WI38 (cell line): ENCODE measurements at regions not wholly inside any gene's neighbourhood (a gene's known extent, or its start where the extent isn't known, plus 50 kb on each side); places are given as distances from the start of the nearest gene placed in this dataset.

Source experiments
- H3K4me3 ChIP-seq: 2 replicates; pipeline ENCODE4 v1.5.1; 2011; ENCODE audit warnings: low read depth, mild to moderate bottlenecking, control low read depth, low read length
- TF ChIP-seq, protein P1 (sequence below): IDR thresholded peaks from 2 replicates; pipeline ENCODE4 v1.5.1; 2012; ENCODE audit warnings: low read depth, mild to moderate bottlenecking, control low read depth, low read length

- H3K4me3 ChIP-seq, result no peak overlapping the region
- TF ChIP-seq, protein P1, sequence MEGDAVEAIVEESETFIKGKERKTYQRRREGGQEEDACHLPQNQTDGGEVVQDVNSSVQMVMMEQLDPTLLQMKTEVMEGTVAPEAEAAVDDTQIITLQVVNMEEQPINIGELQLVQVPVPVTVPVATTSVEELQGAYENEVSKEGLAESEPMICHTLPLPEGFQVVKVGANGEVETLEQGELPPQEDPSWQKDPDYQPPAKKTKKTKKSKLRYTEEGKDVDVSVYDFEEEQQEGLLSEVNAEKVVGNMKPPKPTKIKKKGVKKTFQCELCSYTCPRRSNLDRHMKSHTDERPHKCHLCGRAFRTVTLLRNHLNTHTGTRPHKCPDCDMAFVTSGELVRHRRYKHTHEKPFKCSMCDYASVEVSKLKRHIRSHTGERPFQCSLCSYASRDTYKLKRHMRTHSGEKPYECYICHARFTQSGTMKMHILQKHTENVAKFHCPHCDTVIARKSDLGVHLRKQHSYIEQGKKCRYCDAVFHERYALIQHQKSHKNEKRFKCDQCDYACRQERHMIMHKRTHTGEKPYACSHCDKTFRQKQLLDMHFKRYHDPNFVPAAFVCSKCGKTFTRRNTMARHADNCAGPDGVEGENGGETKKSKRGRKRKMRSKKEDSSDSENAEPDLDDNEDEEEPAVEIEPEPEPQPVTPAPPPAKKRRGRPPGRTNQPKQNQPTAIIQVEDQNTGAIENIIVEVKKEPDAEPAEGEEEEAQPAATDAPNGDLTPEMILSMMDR, result no peak
These were observed 326.1 kb downstream of the PRL start for GRCh38 chr6:21970569-21971300.

DNA sequence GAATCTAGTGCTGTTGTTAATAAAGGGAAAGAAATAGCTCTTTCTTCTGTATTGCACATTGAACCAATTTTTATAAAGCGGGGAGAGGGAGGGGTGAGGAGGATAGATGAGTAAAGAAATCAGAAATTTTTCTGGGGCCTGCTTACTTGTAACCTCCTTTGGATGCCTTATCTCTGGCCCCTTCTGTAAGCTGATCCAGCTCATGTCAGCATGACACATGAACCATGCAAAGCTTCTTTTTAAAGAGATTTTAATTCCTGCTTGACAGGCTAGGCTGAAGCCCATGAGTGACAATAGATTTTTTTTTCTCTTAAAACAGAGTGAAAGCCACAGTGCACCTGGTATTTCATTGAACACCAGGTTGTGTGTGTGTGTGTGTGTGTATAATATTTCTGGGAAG lies 325.3 kb downstream of the PRL start:
- H3K4me3 ChIP-seq, result no peak overlapping the region
- TF ChIP-seq, protein P1, result no peak

- H3K4me3 ChIP-seq, result no peak overlapping the region
- TF ChIP-seq, protein P1, result no peak
These were observed 324.3 kb downstream of the PRL start for GRCh38 chr6:21972516-21972915.

- no peak overlapping the region for H3K4me3 ChIP-seq
- TF ChIP-seq, protein P1, result no peak
These were observed 319.5 kb downstream of the PRL start for GRCh38 chr6:21977346-21977745.

- TF ChIP-seq, protein P1, result no peak
- H3K4me3 ChIP-seq, result no peak overlapping the region
These were observed 315.5 kb downstream of the PRL start for GRCh38 chr6:21981235-21981833.

DNA sequence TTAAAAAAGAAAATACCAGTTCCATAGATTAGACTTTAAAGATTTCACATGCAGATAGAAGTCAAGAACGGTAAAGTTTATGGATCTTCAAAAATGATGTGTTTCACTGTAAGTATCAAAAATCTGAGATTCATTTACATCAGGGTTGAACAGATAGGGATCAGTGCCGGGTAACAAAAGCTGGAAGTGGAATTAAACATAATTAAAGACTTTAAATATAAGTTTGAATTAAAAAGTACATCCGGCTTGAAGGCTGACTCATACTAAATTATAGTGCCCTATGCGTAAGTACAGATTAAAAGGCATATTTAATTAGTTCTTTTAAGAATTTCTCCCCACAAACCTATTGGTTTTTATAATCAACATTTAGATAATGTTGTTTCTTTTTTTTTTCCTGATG lies 312.7 kb downstream of the PRL start:
- TF ChIP-seq, protein P1, result no peak
- H3K4me3 ChIP-seq, result no peak overlapping the region

GRCh38 chr6:21984561-21984960 lies 312.3 kb downstream of the PRL start:
- TF ChIP-seq, protein P1, result no peak
- no peak overlapping the region for H3K4me3 ChIP-seq
